T-helper 1 cell treated with Interleukin-12 subunit alpha and Interleukin-12 subunit beta and Interleukin-4 antibody, amounts not matched to agents 30 μg/mL and 1 μg/mL, for 36 hours (primary cell): ENCODE measurements at regions not wholly inside any gene's neighbourhood (a gene's known extent, or its start where the extent isn't known, plus 50 kb on each side); places are given as distances from the start of the nearest gene placed in this dataset.

Experiments
- H3K27ac Mint-ChIP-seq: one replicate; pipeline ENCODE4 v1.8.0; 2021; ENCODE audit warnings: mild to moderate bottlenecking, mixed read lengths
- H3K27me3 Mint-ChIP-seq: one replicate; pipeline ENCODE4 v1.8.0; 2021; ENCODE audit warnings: low read depth, mixed read lengths
- H3K36me3 Mint-ChIP-seq: one replicate; pipeline ENCODE4 v1.8.0; 2021; ENCODE audit warnings: low read depth, mixed read lengths
- H3K4me1 Mint-ChIP-seq: one replicate; pipeline ENCODE4 v1.8.0; 2021; ENCODE audit warnings: low read depth, mixed read lengths
- H3K4me3 Mint-ChIP-seq: one replicate; pipeline ENCODE4 v1.8.0; 2021; ENCODE audit warnings: mild to moderate bottlenecking, moderate library complexity, mixed read lengths
- H3K9me3 Mint-ChIP-seq: one replicate; pipeline ENCODE4 v1.8.0; 2021; ENCODE audit warnings: mixed read lengths

DNA sequence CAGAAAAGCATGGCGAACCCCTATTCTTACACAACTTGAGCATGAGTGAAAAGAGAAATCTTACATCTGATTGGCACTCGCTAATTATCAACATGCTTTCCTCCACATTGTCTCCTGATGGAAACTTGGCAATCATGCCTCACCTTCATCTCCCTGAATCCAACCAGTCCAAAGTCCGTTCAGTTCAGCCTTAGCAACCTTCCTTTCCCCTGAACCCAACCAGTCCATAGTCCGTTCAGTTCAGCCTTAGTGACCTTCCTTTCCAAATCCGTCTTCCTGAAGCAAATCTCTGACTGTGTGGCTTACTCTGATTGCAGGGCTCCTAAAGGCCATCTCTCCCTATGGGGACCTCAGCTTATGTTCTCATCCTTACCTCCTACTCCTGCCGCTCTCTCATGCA, 538.3 kb upstream of the CLINT1 start:
- Mint-ChIP-seq H3K4me1 (peaks cover 4% of the 10 kb centered on the region), H3K27me3 (no peaks in the 10 kb centered on the region), H3K27ac (peak overlapping the region; percentile 1), H3K9me3 (peaks cover 8% of the 10 kb centered on the region), H3K4me3 (no peak overlapping the region), H3K36me3 (no peaks in the 10 kb centered on the region)

- Mint-ChIP-seq H3K36me3 (no peaks in the 10 kb centered on the region), H3K9me3 (peaks cover 4% of the 10 kb centered on the region), H3K27me3 (no peaks in the 10 kb centered on the region), H3K4me3 (no peak overlapping the region), H3K27ac (no peak overlapping the region), H3K4me1 (no peaks in the 10 kb centered on the region)
Measured at GRCh38 chr5:158394102-158394501, 535.2 kb upstream of the CLINT1 start.

DNA sequence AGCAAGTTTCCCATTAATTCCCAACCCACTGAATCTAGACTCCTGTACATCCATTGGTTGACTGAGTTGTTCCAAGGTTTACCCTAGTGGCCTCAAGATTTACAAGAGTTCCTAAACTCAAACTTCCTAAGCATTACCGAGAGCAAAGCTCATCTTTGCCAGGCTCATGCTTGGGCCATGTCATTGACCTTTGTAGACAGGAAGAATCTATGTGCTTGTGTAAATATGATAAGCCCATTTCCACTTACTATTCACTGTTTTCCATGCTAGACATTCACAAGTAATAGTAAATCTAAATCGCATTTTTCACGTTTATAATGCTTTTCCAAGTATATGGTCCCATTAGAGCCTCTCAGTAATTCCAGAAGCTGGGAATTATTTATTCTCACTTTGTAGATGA, 534.5 kb upstream of the CLINT1 start:
- no peaks in the 10 kb centered on the region for H3K27me3 Mint-ChIP-seq
- no peaks in the 10 kb centered on the region for H3K36me3 Mint-ChIP-seq
- H3K4me3 Mint-ChIP-seq = no peak overlapping the region
- peaks cover 4% of the 10 kb centered on the region for H3K9me3 Mint-ChIP-seq
- no peak overlapping the region for H3K27ac Mint-ChIP-seq
- H3K4me1 Mint-ChIP-seq = no peaks in the 10 kb centered on the region

DNA sequence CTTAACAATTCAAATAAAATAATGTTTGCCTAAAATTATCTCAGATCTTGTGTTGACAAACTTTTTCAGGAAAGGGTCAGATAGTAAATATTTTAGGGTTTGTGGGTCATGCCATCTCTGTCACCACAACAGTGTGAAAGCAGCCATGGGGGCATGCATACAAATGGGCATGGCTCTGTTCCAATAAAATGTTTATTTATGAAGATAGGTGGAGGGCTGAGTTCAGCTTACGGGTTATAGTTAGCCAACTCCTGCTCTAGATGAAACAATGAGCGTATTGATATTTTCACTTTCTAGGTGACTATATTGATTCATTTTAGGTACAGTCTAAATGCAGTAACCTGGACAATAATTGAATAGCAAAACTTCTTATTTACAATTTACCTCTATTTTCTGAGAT, 533.8 kb upstream of the CLINT1 start:
- H3K27me3 Mint-ChIP-seq = no peaks in the 10 kb centered on the region
- no peaks in the 10 kb centered on the region for H3K9me3 Mint-ChIP-seq
- H3K27ac Mint-ChIP-seq = no peak overlapping the region
- no peaks in the 10 kb centered on the region for H3K4me1 Mint-ChIP-seq
- no peak overlapping the region for H3K4me3 Mint-ChIP-seq
- no peaks in the 10 kb centered on the region for H3K36me3 Mint-ChIP-seq

DNA sequence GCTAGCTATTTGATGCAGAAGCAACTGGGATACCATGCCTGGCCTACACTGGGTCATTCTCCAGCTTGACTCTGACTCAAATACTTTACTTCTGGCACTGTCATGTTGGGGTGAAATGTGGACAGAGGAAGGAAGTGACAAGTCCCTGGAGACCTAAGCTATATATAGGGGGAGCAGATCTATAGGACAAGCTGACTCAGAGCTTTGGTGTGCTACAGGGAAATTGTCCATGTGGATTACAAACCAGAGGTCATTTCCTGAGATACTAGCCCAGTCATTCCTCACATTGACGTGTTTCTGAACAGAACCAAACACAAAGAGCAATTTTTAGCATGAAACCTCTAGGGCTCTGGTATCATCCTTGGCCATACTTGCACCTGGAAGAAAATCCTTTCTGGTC, 531.6 kb upstream of the CLINT1 start:
- H3K4me3 Mint-ChIP-seq = no peak overlapping the region
- H3K27me3 Mint-ChIP-seq = no peaks in the 10 kb centered on the region
- H3K4me1 Mint-ChIP-seq = no peaks in the 10 kb centered on the region
- no peaks in the 10 kb centered on the region for H3K36me3 Mint-ChIP-seq
- no peak overlapping the region for H3K27ac Mint-ChIP-seq
- peaks cover 13% of the 10 kb centered on the region for H3K9me3 Mint-ChIP-seq

- Mint-ChIP-seq H3K36me3 (no peaks in the 10 kb centered on the region), H3K27ac (no peak overlapping the region), H3K27me3 (no peaks in the 10 kb centered on the region), H3K9me3 (peaks cover 21% of the 10 kb centered on the region), H3K4me1 (no peaks in the 10 kb centered on the region), H3K4me3 (no peak overlapping the region)
Measured at GRCh38 chr5:158389786-158390185, 530.8 kb upstream of the CLINT1 start.

DNA sequence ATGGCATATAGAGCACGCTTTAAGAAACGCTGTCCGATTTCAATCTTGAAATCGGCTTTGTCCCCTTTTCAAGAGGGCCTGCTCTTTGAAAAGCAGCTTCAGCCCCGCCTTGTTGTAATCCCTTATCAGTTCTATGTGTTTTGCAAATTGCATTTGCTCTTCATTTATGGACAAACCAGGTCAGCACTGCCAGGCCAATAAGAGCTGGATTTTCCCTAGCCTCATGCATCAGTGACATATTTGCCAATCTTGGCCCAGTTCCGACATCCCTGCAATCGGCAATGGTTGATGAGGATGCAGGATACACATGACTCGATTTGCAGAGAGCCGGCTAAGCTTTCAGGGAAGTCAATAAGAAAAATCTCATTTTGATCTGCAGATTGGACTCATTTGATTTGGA, 529.1 kb upstream of the CLINT1 start:
- Mint-ChIP-seq H3K4me3 (no peak overlapping the region), H3K4me1 (no peaks in the 10 kb centered on the region), H3K27me3 (no peaks in the 10 kb centered on the region), H3K27ac (no peak overlapping the region), H3K9me3 (peaks cover 25% of the 10 kb centered on the region), H3K36me3 (no peaks in the 10 kb centered on the region)

- H3K27ac Mint-ChIP-seq = no peak overlapping the region
- H3K36me3 Mint-ChIP-seq = no peaks in the 10 kb centered on the region
- no peak overlapping the region for H3K4me3 Mint-ChIP-seq
- no peaks in the 10 kb centered on the region for H3K4me1 Mint-ChIP-seq
- no peaks in the 10 kb centered on the region for H3K27me3 Mint-ChIP-seq
- peaks cover 25% of the 10 kb centered on the region for H3K9me3 Mint-ChIP-seq
Measured at GRCh38 chr5:158387499-158387898, 528.6 kb upstream of the CLINT1 start.

DNA sequence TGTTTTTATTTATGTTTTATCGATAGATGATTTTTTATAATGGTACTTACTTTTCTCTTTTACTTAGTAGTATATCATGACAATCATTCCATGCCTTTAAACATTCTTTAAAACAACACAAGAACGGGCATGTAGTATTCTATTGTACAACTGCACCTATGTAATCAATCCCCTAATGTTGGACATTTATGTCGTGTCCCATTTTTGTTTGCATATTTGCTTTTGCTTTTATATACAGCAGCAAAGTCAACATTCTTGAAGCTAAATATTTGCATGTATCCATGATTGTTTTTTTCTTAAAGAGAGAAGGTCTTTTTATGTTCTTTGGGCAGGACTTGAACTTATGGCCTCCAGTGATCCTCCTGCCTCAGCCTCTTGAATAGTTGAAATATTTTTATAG, 527.0 kb upstream of the CLINT1 start:
- H3K27ac Mint-ChIP-seq = no peak overlapping the region
- H3K36me3 Mint-ChIP-seq = no peaks in the 10 kb centered on the region
- H3K9me3 Mint-ChIP-seq = peaks cover 25% of the 10 kb centered on the region
- no peaks in the 10 kb centered on the region for H3K27me3 Mint-ChIP-seq
- H3K4me3 Mint-ChIP-seq = no peak overlapping the region
- H3K4me1 Mint-ChIP-seq = no peaks in the 10 kb centered on the region

- H3K9me3 Mint-ChIP-seq = peaks cover 25% of the 10 kb centered on the region
- no peak overlapping the region for H3K4me3 Mint-ChIP-seq
- no peak overlapping the region for H3K27ac Mint-ChIP-seq
- no peaks in the 10 kb centered on the region for H3K4me1 Mint-ChIP-seq
- no peaks in the 10 kb centered on the region for H3K36me3 Mint-ChIP-seq
- no peaks in the 10 kb centered on the region for H3K27me3 Mint-ChIP-seq
Measured at GRCh38 chr5:158384535-158385481, 525.9 kb upstream of the CLINT1 start.

- Mint-ChIP-seq H3K4me1 (no peaks in the 10 kb centered on the region), H3K4me3 (no peak overlapping the region), H3K27ac (no peak overlapping the region), H3K9me3 (peaks cover 25% of the 10 kb centered on the region), H3K27me3 (no peaks in the 10 kb centered on the region), H3K36me3 (no peaks in the 10 kb centered on the region)
Measured at GRCh38 chr5:158383486-158383885, 524.5 kb upstream of the CLINT1 start.

- no peaks in the 10 kb centered on the region for H3K36me3 Mint-ChIP-seq
- H3K4me1 Mint-ChIP-seq = no peaks in the 10 kb centered on the region
- H3K4me3 Mint-ChIP-seq = no peak overlapping the region
- no peak overlapping the region for H3K27ac Mint-ChIP-seq
- H3K27me3 Mint-ChIP-seq = no peaks in the 10 kb centered on the region
- H3K9me3 Mint-ChIP-seq = peaks cover 25% of the 10 kb centered on the region
Measured at GRCh38 chr5:158382473-158382872, 523.5 kb upstream of the CLINT1 start.

DNA sequence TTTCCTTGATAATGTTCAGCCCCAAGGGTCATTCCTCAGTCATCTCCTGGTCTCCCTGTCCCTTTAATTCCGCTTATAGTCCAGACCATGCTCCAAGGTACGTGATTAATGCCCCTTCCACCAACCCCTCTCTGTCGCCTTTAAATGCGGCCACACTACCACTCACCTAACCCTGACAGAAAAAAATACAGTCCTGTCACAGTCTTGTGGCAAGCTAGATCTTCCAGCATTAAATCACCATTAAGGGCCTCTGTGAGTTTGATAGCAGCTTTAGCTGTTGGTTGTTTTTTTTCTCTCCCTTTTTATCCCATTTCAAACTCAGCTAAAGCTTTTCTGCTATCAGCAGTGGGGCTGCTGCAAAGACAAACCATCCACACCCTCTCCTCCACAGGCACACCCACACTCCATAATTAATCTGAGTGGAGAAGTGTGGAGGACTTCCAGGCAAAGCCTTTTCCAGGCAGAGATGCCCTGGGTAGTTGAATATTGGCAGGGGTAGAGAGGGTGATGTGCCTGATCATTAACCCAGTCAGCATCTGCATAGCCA, 522.7 kb upstream of the CLINT1 start:
- no peak overlapping the region for H3K4me3 Mint-ChIP-seq
- peaks cover 22% of the 10 kb centered on the region for H3K9me3 Mint-ChIP-seq
- H3K36me3 Mint-ChIP-seq = no peaks in the 10 kb centered on the region
- no peak overlapping the region for H3K27ac Mint-ChIP-seq
- no peaks in the 10 kb centered on the region for H3K4me1 Mint-ChIP-seq
- H3K27me3 Mint-ChIP-seq = no peaks in the 10 kb centered on the region

DNA sequence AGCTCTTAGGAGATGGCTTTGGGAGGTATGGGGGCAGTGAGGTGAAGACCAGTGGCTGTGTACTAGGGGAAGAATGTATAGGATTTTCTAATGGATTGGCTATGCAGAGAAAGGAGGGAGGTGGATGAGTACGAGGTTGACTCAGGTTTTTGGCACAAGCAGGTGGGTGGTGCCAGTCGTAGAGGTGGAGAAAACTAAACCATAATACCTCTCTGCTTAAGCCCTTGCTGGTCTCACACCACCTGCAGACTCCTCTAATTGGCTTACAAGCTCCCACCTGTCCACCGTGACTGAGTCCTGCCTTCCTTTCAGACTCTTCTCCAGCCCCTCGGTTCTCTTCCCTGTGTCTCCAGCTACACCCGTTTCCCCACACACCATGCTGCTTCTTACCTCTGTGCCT, 521.7 kb upstream of the CLINT1 start:
- Mint-ChIP-seq H3K36me3 (no peaks in the 10 kb centered on the region), H3K27ac (no peak overlapping the region), H3K4me3 (no peak overlapping the region), H3K4me1 (no peaks in the 10 kb centered on the region), H3K27me3 (no peaks in the 10 kb centered on the region), H3K9me3 (peaks cover 13% of the 10 kb centered on the region)

DNA sequence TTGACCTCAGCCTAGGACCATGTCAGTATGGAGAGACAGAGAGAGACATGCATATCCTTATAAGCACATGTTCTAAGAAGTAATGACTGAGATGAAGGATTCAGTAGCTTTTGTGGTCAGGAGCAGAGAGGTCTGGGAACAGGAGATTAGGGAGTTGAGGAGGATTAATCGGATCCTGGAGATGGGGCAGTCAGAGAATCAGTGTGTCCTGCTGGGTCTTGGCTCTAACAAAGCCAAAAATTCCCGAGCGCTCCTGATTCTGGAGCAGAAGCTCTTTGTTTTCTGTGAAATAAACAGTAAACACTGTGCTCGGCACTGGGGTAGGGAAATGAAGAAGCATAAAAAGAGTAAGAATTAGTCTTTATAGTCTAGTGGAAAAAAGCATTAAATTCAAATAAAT, 520.0 kb upstream of the CLINT1 start:
- Mint-ChIP-seq H3K27ac (no peak overlapping the region), H3K9me3 (peaks cover 3% of the 10 kb centered on the region), H3K36me3 (no peaks in the 10 kb centered on the region), H3K4me1 (no peaks in the 10 kb centered on the region), H3K4me3 (no peak overlapping the region), H3K27me3 (no peaks in the 10 kb centered on the region)
